Activated CD4-positive, alpha-beta T cell treated with anti-CD3 and anti-CD28 coated beads, Interleukin-2, amount 50 U/mL, for 16 hours (primary cell): ENCODE measurements at regions not wholly inside any gene's neighbourhood (a gene's known extent, or its start where the extent isn't known, plus 50 kb on each side); places are given as distances from the start of the nearest gene placed in this dataset.
"Not testable (repeated sequence)": the region's sequence is repeated elsewhere in the genome, so short reads cannot be mapped to it uniquely, and the experiment has no call there.

Experiments used
- DNase-seq: peaks from one replicate; pipeline ENCODE4 v3.0.0-alpha.2; 2020

DNA sequence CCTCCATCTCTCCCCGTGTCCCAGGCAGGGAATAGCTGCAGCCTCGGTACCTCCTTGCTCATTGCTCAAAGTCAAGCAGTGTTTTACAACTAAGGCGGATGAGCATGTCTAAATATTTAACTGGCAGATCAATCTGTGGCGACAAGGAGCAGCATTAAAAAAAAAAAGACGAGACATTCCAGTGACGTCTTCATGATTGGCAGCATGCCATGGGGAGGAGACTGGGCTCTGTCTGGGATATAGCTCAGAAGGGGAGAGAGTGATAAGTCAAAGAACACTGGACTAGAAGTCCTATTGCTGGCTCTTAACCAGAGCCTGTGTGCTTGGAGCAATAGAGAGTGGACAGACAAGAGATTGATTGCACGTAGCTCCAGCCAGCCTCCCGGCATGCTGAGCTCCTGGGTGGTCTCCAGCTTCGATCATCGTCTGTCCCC is 287.5 kb upstream of the PODXL start:
- DNase-seq, result no peak

GRCh38 chr7:131839967-131840690 is 283.7 kb upstream of the PODXL start:
- DNase-seq, result no peak

- no peak for DNase-seq
Observed at GRCh38 chr7:131836733-131837132, 280.3 kb upstream of the PODXL start.

DNA sequence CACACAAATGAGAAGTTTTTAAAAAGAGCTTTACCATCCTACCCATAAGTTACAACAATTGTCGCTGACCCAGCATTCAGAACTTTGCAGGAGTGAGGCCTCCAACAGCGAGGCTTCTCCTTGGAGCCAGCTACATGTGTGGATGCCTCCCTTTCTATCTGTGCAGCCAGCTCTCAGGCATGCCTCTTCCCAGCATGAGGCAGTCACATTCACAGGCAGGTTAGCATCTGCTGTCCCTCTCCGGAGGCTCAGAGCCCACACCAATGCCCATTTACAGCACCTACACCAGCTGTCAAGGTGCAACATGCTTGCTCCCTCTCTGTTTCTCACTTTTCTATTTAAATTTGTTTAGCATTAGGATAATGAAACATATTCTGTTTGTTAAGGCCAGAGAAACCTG is 278.7 kb upstream of the PODXL start:
- no peak for DNase-seq

- DNase-seq, result no peak
Observed at GRCh38 chr7:131830681-131831080, 274.3 kb upstream of the PODXL start.

GRCh38 chr7:131829947-131830558 is 273.6 kb upstream of the PODXL start:
- DNase-seq, result no peak

DNA sequence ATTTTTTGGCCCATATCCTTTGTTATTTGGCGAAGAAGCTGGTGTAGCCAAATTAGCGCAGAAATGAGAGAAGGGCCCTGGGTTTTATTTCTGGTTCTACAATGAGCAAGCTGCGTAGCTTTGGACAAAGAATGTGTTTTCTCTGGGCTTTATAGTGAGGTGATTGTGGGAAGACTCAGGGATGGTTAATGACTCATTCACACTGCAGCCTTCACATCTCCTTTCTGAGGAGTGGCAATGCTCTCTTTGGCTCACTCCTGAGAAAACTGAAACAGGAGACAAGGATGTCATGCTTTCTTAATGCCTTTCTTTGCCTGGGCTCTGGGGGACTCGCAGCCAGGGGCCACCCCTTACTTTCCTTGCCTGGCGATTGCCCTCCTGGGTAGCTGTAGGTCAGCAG is 271.0 kb upstream of the PODXL start:
- no peak for DNase-seq

GRCh38 chr7:131826960-131827359 is 270.5 kb upstream of the PODXL start:
- no peak for DNase-seq

DNA sequence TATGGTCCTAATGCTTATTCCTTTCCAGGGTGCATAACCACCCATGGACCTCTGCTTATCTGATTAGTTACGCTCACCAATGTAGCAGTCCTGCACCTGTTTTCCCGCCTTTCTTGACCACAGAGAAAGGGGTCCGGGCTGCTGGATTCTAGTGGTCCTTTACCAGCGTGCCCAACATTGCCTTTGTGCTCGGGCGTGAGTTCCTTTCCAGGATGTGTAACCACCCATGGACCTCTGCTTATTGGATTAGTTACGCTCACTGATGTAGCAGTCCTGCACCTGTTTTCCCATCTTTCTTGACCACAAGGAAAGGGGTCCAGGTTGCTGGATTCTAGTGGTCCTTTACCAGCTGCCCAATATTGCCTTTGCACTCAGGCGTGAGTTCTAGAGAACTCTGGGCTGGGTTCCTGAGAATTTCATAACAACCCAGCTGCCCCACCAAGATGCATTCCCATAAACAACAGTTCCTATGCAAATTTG is 267.6 kb upstream of the PODXL start:
- DNase-seq, result not testable (repeated sequence)

- DNase-seq, result no peak
Observed at GRCh38 chr7:131819891-131820290, 263.5 kb upstream of the PODXL start.

DNA sequence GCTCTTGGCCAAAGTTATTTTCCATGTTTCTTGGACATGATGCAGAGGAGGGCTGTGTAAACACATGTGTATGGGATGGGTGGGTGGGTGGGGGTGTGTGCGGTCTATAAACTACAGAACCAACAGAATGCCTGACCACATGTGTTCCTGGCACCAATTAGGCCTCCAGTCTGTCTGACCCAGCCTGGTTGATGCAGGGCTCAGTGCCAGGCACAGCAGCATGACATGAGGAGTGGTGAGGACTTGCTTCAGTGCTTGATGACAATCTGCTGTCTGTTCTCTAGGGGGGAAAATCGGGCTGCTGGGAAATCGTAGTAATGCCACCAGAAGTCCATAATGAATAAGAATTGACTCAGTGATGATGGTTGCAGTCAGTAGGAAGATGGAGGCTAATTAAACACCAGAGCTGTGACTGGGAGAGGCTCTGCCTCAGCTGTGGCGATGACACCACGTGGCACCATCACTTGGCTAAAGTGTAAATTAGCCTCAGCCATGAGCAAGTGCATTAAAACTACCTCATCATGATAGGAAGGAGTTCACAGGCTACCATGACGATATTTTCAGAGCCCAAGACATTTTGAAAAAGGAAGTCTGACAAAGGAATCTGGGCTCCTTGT is 260.1 kb upstream of the PODXL start:
- DNase-seq, result no peak

- no peak for DNase-seq
Observed at GRCh38 chr7:131808736-131809135, 252.3 kb upstream of the PODXL start.

GRCh38 chr7:131808156-131808555 is 251.7 kb upstream of the PODXL start:
- DNase-seq, result not testable (repeated sequence)

DNA sequence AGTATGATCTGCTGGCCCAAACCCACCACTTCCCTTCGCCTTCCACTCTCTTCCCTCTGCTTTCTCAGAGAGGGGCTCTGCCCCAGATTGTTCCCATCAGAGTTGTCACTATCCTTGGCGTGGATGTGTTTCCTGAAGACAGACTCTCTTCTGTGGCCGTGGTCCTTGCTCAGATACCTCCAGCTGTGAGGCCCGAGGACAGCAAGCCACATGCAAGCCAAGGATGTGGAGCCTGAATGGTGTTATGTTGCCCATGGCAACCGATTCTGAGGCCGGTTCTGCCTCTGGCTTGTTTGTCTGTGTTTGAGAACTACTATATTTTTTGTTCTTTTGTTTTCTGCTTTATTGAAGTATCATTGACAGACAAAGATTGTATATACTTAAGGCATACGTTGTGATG is 247.4 kb upstream of the PODXL start:
- DNase-seq, result no peak

DNA sequence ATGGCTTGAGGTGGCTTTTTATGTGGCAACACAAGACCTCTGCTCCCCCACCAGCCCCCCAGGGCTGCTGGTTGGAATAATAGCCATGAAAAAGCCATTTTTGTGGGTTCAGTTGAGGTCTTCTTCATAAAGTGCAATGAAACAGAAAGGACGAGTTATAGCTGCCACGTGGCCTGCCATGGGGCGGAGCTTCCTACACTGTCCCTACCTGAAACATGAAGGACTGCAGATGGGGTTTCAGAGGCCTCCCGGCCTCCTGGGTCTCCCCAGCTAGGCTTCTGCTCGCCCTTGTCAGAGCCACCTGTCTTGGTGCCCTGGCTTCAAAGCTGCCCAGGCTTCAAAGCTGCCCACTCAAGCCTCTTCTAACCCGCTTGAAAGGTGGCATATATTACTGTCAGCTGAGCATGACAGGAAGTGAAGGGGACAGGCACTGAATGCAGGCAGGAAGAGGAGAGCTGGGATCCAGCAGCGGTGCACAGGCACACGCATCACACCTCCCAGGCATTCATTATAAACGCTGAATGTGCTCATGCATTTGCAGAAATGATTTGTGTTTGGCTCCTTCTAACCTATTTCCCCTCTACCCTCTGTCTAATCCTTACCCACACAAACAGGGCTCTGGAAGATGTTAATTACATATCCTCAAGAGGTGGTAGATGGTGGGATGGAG is 245.9 kb upstream of the PODXL start:
- no peak for DNase-seq

- no peak for DNase-seq
Observed at GRCh38 chr7:131800531-131800930, 244.1 kb upstream of the PODXL start.

GRCh38 chr7:131800008-131800407 is 243.6 kb upstream of the PODXL start:
- DNase-seq, result no peak

GRCh38 chr7:131797841-131798240 is 241.4 kb upstream of the PODXL start:
- no peak for DNase-seq

- no peak for DNase-seq
Observed at GRCh38 chr7:131795400-131795799, 239.0 kb upstream of the PODXL start.

DNA sequence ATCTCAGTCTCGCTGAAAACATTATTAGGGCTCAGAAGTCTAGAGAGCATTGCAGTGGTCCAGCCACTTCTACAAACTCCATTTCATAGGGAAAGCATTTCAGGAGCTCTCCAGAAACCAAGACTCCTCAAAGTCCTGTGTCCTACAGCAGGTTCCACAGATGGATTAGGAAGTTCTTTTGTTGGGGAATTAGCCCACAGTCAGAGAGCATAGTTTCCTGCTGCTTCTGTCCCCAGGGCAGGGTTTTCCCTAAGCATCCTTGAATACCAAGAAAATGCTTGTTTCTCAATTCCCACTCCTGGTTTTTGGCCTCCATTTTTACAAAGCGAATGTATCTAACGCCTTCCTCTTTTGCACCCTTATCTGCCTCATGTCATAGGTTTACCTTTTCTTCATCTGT is 235.9 kb upstream of the PODXL start:
- DNase-seq, result no peak

- no peak for DNase-seq
Observed at GRCh38 chr7:131787101-131787500, 230.7 kb upstream of the PODXL start.

DNA sequence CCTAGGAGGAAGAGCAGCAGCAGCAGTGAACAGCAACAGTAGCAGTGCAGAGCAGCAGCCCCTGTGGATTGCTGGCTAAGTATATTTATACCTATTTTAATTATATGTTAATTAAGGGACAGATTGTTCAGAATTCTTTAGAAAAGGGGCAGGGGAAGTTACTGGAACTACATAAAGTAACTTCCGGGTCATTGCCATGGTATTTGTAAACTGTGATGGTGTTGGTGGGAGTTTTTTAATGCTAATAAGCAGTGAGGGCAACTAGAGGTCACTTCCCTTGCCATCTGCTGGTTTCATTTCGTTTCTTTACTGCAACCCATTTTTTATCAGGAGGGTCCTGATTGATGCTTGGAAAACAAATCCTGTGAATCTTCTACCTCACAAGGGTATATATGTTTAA is 229.8 kb upstream of the PODXL start:
- DNase-seq, result no peak

DNA sequence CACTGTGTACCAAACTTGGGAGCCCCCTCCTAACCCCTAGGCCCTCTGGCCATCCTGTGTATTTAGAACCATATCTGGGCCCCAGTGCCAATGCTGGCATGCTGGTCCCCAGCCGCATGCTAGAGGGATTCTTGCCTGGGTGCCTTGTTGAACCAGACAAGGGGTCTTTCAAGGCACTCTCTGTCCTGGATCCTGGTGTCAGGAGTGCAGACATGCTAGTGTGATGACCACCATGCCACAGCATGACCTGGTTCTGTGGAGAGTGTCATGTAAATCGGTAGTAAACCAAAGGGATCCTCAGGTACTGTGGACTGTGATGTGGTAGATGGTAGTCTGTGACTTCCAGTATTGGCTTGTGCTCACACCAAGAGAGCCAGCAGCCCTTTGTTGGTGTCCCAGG is 222.2 kb upstream of the PODXL start:
- DNase-seq, result no peak
